ENCODE measurements at regions not wholly inside any gene's neighbourhood (a gene's known extent, or its start where the extent isn't known, plus 50 kb on each side); places are given as distances from the start of the nearest gene placed in this dataset.

GRCh38 chrX:39866229-39866628 lies 231.5 kb downstream of the BCOR start:
- TF ChIP-seq CTCF (IDR thresholded peaks at IDR 0.05): no peak
- TF ChIP-seq POLR2A (IDR thresholded peaks at IDR 0.05): no peak

All from thyroid gland (tissue), 4 donors.